ENCODE measurements at regions not wholly inside any gene's neighbourhood (a gene's known extent, or its start where the extent isn't known, plus 50 kb on each side); places are given as distances from the start of the nearest gene placed in this dataset.

DNA sequence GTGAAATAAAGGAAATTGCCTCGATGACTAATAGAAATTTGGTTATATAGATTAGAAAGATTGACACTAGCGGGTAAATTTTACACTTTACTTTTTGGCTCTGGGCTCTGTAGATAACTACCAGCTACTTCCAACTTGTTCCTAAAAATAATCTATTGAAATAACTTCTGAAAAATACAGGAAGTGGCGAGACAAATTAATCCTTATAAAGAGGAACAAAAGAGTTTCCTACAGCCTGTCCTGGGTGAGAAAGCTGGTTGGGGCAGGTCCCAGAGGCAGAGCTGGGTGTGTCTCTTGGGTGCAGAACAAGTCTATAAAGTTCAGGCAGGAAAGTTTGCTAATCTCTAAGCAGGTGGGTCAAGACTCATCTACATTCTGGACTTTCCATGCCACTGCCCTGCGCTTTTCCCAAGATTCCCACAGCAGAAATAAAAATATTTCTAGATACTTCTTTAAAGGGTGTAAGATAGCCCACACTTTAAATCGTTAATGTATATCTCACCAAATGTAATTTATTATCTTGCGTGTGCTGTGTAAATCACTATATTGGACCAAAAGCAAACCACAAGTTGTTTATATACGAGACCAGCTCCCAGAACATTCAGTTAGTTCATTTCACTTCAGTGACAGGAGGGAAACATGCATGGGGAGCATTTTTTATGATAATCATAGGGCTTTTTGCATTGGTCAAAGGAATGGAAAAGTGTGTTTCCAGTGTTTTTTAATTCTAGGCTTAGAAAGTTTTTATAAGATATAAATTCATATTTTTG is 70.1 kb upstream of the NRIP1 start:
- peaks cover 0 to 6% of the 10 kb centered on the region in 2 donors for H3K4me1 ChIP-seq (ENCODE audit: control insufficient read depth in 1 of 2, insufficient read depth in 2 of 2, low read length in 2 of 2)

DNA sequence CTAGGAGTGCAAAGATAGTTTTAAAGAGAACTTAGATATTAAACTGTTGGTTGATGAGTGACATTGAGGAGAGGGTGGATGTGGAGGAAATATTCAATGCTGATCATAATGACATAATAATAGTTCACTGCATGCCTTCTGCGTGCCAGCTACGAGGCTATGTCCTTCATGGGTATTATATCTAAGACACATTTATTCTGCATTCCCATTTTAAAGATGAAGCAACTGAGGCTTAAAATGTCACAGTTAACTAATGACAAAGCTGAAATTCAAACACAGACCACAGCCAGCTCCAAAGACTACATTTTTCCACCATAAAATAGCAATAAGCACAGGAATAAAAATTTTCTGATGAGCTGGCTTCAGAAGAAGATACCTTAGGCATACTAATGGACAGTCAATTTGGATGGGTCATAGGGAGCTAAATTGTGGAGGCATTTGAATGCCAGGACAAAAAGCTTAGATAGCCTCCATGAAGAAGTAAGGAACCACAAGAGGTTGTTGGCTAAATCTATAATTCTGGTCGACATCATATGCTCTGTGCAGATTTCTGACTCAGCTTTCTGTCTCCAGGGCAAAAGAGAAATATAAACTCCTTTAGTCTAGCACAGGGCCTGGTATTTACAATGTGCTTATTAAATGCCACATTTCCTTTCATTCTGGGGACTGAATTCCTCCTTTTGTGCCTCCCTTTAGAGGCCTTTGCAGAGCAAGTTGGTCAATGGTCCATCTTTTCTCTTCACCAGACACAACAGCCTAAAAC is 71.2 kb upstream of the NRIP1 start:
- Histone ChIP-seq H3K27ac (ENCODE audit: low read length) (no peak overlapping the region), H3K36me3 (ENCODE audit: control insufficient read depth in 1 of 2, insufficient read depth in 2 of 2, low read length in 2 of 2) (no peaks in the 10 kb centered on the region), H3K4me3 (ENCODE audit: low read depth in 1 of 2, low read length in 2 of 2) (no peak overlapping the region), H3K27me3 (ENCODE audit: low read depth, low read length) (no peaks in the 10 kb centered on the region), H3K9me3 (ENCODE audit: control insufficient read depth in 1 of 2, low read length in 2 of 2) (no peaks in the 10 kb centered on the region), H3K4me1 (ENCODE audit: control insufficient read depth in 1 of 2, insufficient read depth in 2 of 2, low read length in 2 of 2) (peaks cover 0 to 6% of the 10 kb centered on the region in 2 donors)

More for the DNA sequence above, 70.1 kb upstream of the NRIP1 start:
- H3K27ac ChIP-seq (ENCODE audit: low read length), result no peak overlapping the region
- no peaks in the 10 kb centered on the region for H3K36me3 ChIP-seq (ENCODE audit: control insufficient read depth in 1 of 2, insufficient read depth in 2 of 2, low read length in 2 of 2)
- H3K4me3 ChIP-seq (ENCODE audit: low read depth in 1 of 2, low read length in 2 of 2), result peak overlapping the region in 1 of 2 donors; percentile 2
- H3K27me3 ChIP-seq (ENCODE audit: low read depth, low read length), result no peaks in the 10 kb centered on the region
- H3K9me3 ChIP-seq (ENCODE audit: control insufficient read depth in 1 of 2, low read length in 2 of 2), result no peaks in the 10 kb centered on the region

GRCh38 chr21:15138490-15138889 is 73.7 kb upstream of the NRIP1 start:
- H3K36me3 ChIP-seq (ENCODE audit: control insufficient read depth in 1 of 2, insufficient read depth in 2 of 2, low read length in 2 of 2), result no peaks in the 10 kb centered on the region
- H3K4me1 ChIP-seq (ENCODE audit: control insufficient read depth in 1 of 2, insufficient read depth in 2 of 2, low read length in 2 of 2), result peaks cover 0 to 6% of the 10 kb centered on the region in 2 donors
- H3K27ac ChIP-seq (ENCODE audit: low read length), result no peak overlapping the region
- H3K9me3 ChIP-seq (ENCODE audit: control insufficient read depth in 1 of 2, low read length in 2 of 2), result no peaks in the 10 kb centered on the region
- no peak overlapping the region for H3K4me3 ChIP-seq (ENCODE audit: low read depth in 1 of 2, low read length in 2 of 2)
- H3K27me3 ChIP-seq (ENCODE audit: low read depth, low read length), result no peaks in the 10 kb centered on the region

DNA sequence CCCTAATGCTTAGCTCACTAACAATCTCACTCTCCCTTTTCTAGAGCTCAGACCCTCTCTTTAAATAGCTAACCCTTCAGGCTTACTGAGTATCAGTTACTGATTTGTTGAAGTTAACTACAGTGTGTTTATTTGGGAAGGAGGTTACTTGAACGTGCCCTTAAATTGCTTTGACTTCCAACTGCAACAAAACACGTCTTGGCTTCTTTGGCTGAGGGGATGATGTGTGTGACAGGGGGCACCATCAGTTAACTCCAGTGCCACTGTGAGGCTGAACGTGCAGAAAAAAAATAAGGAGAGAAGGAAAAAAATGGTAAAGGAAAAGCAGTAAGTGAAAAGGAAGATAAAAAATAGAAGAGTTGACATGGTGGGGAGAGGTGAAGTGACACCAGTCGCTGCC is 75.1 kb upstream of the NRIP1 start:
- Histone ChIP-seq H3K4me3 (ENCODE audit: low read depth in 1 of 2, low read length in 2 of 2) (no peak overlapping the region), H3K27ac (ENCODE audit: low read length) (no peak overlapping the region), H3K9me3 (ENCODE audit: control insufficient read depth in 1 of 2, low read length in 2 of 2) (no peaks in the 10 kb centered on the region), H3K4me1 (ENCODE audit: control insufficient read depth in 1 of 2, insufficient read depth in 2 of 2, low read length in 2 of 2) (no peaks in the 10 kb centered on the region), H3K27me3 (ENCODE audit: low read depth, low read length) (no peaks in the 10 kb centered on the region), H3K36me3 (ENCODE audit: control insufficient read depth in 1 of 2, insufficient read depth in 2 of 2, low read length in 2 of 2) (no peaks in the 10 kb centered on the region)

GRCh38 chr21:15140321-15141019 is 75.7 kb upstream of the NRIP1 start:
- no peak overlapping the region for H3K27ac ChIP-seq (ENCODE audit: low read length)
- no peaks in the 10 kb centered on the region for H3K36me3 ChIP-seq (ENCODE audit: control insufficient read depth in 1 of 2, insufficient read depth in 2 of 2, low read length in 2 of 2)
- no peaks in the 10 kb centered on the region for H3K9me3 ChIP-seq (ENCODE audit: control insufficient read depth in 1 of 2, low read length in 2 of 2)
- no peaks in the 10 kb centered on the region for H3K4me1 ChIP-seq (ENCODE audit: control insufficient read depth in 1 of 2, insufficient read depth in 2 of 2, low read length in 2 of 2)
- H3K4me3 ChIP-seq (ENCODE audit: low read depth in 1 of 2, low read length in 2 of 2), result no peak overlapping the region
- no peaks in the 10 kb centered on the region for H3K27me3 ChIP-seq (ENCODE audit: low read depth, low read length)

GRCh38 chr21:15141261-15141970 is 76.6 kb upstream of the NRIP1 start:
- H3K27me3 ChIP-seq (ENCODE audit: low read depth, low read length), result no peaks in the 10 kb centered on the region
- H3K4me1 ChIP-seq (ENCODE audit: control insufficient read depth in 1 of 2, insufficient read depth in 2 of 2, low read length in 2 of 2), result no peaks in the 10 kb centered on the region
- no peaks in the 10 kb centered on the region for H3K9me3 ChIP-seq (ENCODE audit: control insufficient read depth in 1 of 2, low read length in 2 of 2)
- no peak overlapping the region for H3K27ac ChIP-seq (ENCODE audit: low read length)
- H3K36me3 ChIP-seq (ENCODE audit: control insufficient read depth in 1 of 2, insufficient read depth in 2 of 2, low read length in 2 of 2), result no peaks in the 10 kb centered on the region
- peak overlapping the region in 1 of 2 donors; percentile 17 for H3K4me3 ChIP-seq (ENCODE audit: low read depth in 1 of 2, low read length in 2 of 2)

- no peaks in the 10 kb centered on the region for H3K4me1 ChIP-seq (ENCODE audit: control insufficient read depth in 1 of 2, insufficient read depth in 2 of 2, low read length in 2 of 2)
- H3K9me3 ChIP-seq (ENCODE audit: control insufficient read depth in 1 of 2, low read length in 2 of 2), result no peaks in the 10 kb centered on the region
- no peaks in the 10 kb centered on the region for H3K27me3 ChIP-seq (ENCODE audit: low read depth, low read length)
- no peak overlapping the region for H3K27ac ChIP-seq (ENCODE audit: low read length)
- no peak overlapping the region for H3K4me3 ChIP-seq (ENCODE audit: low read depth in 1 of 2, low read length in 2 of 2)
- H3K36me3 ChIP-seq (ENCODE audit: control insufficient read depth in 1 of 2, insufficient read depth in 2 of 2, low read length in 2 of 2), result no peaks in the 10 kb centered on the region
These were observed 79.2 kb upstream of the NRIP1 start for GRCh38 chr21:15144026-15144425.

DNA sequence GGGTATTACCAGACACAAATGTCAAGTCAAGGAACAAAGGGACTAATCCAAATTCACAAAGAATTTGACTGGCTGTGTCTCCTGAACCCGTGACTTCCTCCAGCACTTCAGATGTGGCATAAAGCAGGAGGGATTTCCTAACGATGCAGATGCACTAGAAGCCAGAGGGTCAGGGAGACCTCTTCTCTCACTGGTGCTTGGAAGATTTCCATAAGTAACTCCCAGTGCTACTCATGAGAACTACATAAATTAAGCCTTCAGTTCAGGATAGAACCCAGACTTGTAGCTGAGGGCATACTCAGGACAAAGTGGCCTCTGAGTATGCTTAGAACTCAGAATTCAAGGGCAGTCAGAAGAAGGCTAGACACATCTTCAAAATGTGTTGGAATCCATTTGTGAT is 83.6 kb upstream of the NRIP1 start:
- H3K27ac ChIP-seq (ENCODE audit: low read length), result no peak overlapping the region
- no peaks in the 10 kb centered on the region for H3K27me3 ChIP-seq (ENCODE audit: low read depth, low read length)

GRCh38 chr21:15149600-15150224 is 84.9 kb upstream of the NRIP1 start:
- Histone ChIP-seq H3K36me3 (ENCODE audit: control insufficient read depth in 1 of 2, insufficient read depth in 2 of 2, low read length in 2 of 2) (no peaks in the 10 kb centered on the region), H3K4me3 (ENCODE audit: low read depth in 1 of 2, low read length in 2 of 2) (no peak overlapping the region), H3K27me3 (ENCODE audit: low read depth, low read length) (no peaks in the 10 kb centered on the region), H3K27ac (ENCODE audit: low read length) (no peak overlapping the region), H3K4me1 (ENCODE audit: control insufficient read depth in 1 of 2, insufficient read depth in 2 of 2, low read length in 2 of 2) (no peaks in the 10 kb centered on the region), H3K9me3 (ENCODE audit: control insufficient read depth in 1 of 2, low read length in 2 of 2) (no peaks in the 10 kb centered on the region)

More for the DNA sequence above, 83.6 kb upstream of the NRIP1 start:
- Histone ChIP-seq H3K4me3 (ENCODE audit: low read depth in 1 of 2, low read length in 2 of 2) (no peak overlapping the region), H3K9me3 (ENCODE audit: control insufficient read depth in 1 of 2, low read length in 2 of 2) (no peaks in the 10 kb centered on the region), H3K36me3 (ENCODE audit: control insufficient read depth in 1 of 2, insufficient read depth in 2 of 2, low read length in 2 of 2) (no peaks in the 10 kb centered on the region), H3K4me1 (ENCODE audit: control insufficient read depth in 1 of 2, insufficient read depth in 2 of 2, low read length in 2 of 2) (no peaks in the 10 kb centered on the region)

DNA sequence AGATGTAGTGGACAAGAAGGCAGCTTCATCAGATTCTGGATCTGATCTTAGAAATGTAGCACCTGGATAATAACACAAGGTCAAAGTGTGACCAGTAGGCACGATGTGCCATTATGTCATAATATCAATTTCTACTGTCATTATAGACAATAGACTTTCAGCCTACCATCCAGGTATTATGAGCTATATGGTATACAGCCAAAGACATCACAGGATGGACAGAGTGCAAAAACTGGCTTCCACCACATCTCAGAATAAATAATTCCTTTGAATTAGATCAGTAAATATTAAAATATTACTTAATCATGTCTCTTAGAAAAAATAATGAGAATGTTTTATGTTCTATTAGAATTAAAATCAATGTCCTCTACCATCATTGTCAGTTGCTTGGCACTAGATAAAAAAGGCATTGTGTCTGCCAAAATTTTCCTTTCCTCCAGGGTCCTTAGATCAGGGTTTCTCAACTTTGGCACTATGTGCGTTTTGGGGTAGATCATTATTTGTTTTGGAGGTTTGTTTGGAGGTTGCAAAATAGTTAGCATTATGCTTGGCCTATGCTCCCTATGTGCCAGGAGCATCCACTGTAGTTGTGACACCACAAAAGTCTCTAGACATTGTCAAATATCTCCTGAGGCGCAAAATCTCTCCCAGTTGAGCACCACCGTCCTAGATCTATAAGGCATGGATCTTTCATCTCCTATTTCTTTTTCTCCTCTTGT is 86.7 kb upstream of the NRIP1 start:
- no peaks in the 10 kb centered on the region for H3K9me3 ChIP-seq (ENCODE audit: control insufficient read depth in 1 of 2, low read length in 2 of 2)
- H3K27ac ChIP-seq (ENCODE audit: low read length), result no peak overlapping the region
- H3K4me3 ChIP-seq (ENCODE audit: low read depth in 1 of 2, low read length in 2 of 2), result no peak overlapping the region
- H3K36me3 ChIP-seq (ENCODE audit: control insufficient read depth in 1 of 2, insufficient read depth in 2 of 2, low read length in 2 of 2), result no peaks in the 10 kb centered on the region
- H3K27me3 ChIP-seq (ENCODE audit: low read depth, low read length), result no peaks in the 10 kb centered on the region
- no peaks in the 10 kb centered on the region for H3K4me1 ChIP-seq (ENCODE audit: control insufficient read depth in 1 of 2, insufficient read depth in 2 of 2, low read length in 2 of 2)

Measured in muscle layer of duodenum (tissue), 2 donors.